ENCODE measurements at regions not wholly inside any gene's neighbourhood (a gene's known extent, or its start where the extent isn't known, plus 50 kb on each side); places are given as distances from the start of the nearest gene placed in this dataset.

- DNase-seq (ENCODE audit: extremely low read depth, low read depth), result no peak
- TF ChIP-seq, protein P1, sequence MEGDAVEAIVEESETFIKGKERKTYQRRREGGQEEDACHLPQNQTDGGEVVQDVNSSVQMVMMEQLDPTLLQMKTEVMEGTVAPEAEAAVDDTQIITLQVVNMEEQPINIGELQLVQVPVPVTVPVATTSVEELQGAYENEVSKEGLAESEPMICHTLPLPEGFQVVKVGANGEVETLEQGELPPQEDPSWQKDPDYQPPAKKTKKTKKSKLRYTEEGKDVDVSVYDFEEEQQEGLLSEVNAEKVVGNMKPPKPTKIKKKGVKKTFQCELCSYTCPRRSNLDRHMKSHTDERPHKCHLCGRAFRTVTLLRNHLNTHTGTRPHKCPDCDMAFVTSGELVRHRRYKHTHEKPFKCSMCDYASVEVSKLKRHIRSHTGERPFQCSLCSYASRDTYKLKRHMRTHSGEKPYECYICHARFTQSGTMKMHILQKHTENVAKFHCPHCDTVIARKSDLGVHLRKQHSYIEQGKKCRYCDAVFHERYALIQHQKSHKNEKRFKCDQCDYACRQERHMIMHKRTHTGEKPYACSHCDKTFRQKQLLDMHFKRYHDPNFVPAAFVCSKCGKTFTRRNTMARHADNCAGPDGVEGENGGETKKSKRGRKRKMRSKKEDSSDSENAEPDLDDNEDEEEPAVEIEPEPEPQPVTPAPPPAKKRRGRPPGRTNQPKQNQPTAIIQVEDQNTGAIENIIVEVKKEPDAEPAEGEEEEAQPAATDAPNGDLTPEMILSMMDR (IDR thresholded peaks at IDR 0.05; ENCODE audit: low read depth, low read length), result no peak
Measured at GRCh38 chr9:21638104-21638503, 156.0 kb upstream of the IFNE start.

- DNase-seq (ENCODE audit: extremely low read depth, low read depth), result no peak
- TF ChIP-seq, protein P1 (IDR thresholded peaks at IDR 0.05; ENCODE audit: low read depth, low read length), result no peak
Measured at GRCh38 chr9:21653091-21653490, 149.3 kb upstream of the MTAP start.

DNA sequence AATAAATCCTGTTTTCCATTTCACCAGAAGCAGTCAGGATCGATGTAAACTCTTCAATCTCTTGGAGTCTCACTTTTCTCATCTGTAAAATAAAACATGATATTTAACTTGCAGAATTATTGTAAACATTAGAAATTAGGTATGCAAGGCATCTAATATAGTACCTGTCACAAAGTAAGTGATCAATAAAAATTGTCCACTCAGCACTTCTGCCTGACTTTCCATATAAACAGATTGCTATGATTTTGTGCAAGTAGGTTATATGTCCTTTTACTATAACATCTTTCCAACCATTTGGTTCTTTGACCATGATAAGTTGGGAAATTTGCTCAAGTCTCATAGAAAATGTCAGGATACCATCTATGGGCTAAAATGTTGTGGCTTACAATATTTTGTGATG is 148.8 kb upstream of the MTAP start:
- no peak for DNase-seq (ENCODE audit: extremely low read depth, low read depth)
- TF ChIP-seq, protein P1 (IDR thresholded peaks at IDR 0.05; ENCODE audit: low read depth, low read length), result no peak

DNA sequence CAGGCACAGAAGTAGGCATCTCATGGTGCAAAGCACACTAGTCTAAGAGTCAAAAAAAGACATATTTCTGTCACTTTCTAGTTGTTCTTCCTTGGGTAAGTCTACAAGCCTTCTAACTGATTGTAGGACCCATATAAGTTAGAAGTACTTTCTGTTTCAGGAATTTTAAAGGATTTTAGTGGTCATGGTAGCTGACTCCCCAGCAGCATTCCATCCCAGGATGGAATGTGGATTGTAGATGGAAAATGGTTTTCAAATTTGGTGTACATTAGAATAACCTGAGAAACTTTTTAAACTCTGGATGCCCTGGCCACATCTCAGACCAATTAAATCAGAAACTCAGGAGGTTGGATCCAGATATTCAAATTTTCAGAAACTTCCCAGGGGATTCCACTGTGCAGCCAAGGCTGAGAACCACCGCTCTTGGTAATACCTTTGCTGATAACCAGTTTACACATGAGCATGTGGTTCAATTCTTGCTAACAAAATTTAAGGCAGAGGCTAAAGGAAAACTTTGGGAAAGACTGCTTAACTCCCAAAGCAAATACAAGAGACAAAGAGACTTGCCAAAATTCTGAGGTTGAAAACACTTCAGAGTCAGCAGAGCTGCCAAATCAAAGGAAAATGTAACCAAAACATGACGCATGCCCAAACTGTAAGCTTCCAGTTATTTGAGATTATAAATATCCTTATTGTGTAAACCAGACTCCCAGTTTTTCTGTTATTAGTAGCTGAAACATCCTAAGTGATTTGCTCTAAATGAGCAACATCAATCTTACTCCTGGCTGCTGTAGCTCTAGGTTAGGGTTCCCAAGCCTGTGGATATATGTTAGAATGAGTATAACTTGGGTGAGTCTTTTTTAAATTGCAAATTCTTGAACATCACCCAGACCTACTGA is 145.4 kb upstream of the MTAP start:
- TF ChIP-seq, protein P1 (IDR thresholded peaks at IDR 0.05; ENCODE audit: low read depth, low read length), result no peak
- DNase-seq (ENCODE audit: extremely low read depth, low read depth), result peak; percentile 60

DNA sequence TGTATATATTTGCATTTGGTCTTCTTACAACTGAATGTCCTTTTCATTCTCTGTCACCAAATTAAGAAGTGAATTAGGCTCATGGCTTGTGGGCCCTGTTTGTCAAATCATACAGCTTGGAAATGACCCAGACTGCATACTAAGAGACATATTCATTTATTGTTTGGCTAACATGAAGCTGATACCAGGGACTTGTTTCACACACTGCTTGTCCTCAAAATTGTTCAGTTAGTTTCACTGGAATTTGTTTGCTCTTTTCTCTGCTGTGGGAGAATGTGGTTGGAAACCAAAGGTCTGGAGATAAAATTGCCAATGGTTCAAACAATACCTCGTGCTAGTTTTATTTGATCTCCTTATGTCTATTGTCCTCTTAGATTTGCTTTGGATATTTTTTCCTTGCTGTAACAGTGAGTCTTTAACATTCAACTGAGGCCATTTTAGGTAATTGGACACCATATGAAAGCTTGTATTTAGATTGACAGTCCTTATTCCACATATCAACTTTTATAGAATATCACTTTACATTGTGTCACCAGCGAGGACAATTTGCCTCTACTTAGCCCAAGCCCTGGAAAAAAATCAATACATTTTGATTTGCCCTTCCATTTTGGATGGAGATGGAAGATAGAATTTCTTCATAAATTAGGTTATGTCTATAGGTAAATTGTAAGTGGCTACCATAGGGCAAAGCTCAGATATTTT is 144.3 kb upstream of the MTAP start:
- TF ChIP-seq, protein P1 (IDR thresholded peaks at IDR 0.05; ENCODE audit: low read depth, low read length), result no peak
- no peak for DNase-seq (ENCODE audit: extremely low read depth, low read depth)

GRCh38 chr9:21660976-21661375 is 141.5 kb upstream of the MTAP start:
- peak; percentile 59 for DNase-seq (ENCODE audit: extremely low read depth, low read depth)
- TF ChIP-seq, protein P1 (IDR thresholded peaks at IDR 0.05; ENCODE audit: low read depth, low read length), result no peak

- DNase-seq (ENCODE audit: extremely low read depth, low read depth), result peak; percentile 55
- TF ChIP-seq, protein P1 (IDR thresholded peaks at IDR 0.05; ENCODE audit: low read depth, low read length), result no peak
Measured at GRCh38 chr9:21661626-21662025, 140.8 kb upstream of the MTAP start.
